ENCODE measurements at regions not wholly inside any gene's neighbourhood (a gene's known extent, or its start where the extent isn't known, plus 50 kb on each side); places are given as distances from the start of the nearest gene placed in this dataset.
A peak's percentile ranks its signal among the peaks of the same experiment; 100 is the strongest.

DNA sequence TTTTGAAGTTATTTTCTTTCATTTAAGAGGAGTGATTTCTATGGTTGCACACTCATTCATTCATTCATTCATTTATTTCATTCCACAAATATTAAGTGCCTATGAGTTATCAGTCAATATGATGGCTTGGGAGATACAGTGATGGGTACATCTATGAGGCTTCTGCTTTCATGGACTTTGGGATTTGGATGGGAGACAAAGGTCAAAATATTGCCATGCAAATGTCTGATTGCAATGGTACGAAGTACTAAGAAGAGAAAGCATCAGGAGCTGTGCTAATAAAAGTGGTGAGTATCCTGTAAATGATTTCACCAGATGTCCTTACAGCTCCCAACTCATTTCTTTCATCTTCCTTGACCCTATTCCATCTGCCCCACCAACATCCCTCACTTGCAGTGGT, 174.4 kb upstream of the MEX3C start:
- no peak overlapping the region for H2AK5ac ChIP-seq (ENCODE audit: low read depth, low read length)
- no peak overlapping the region for H2BK12ac ChIP-seq (ENCODE audit: low read length)
- H3K9me3 ChIP-seq (replicated peaks in 1 of 2; ENCODE audit: control insufficient read depth in 2 of 2, insufficient read depth in 1 of 2, low read depth in 1 of 2, low read length in 2 of 2): no peaks in the 10 kb centered on the region
- no peaks in the 10 kb centered on the region for H3K27me3 ChIP-seq (ENCODE audit: control insufficient read depth in 3 of 3, insufficient read depth in 3 of 3, low read depth in 1 of 3, low read length in 3 of 3)
- no peaks in the 10 kb centered on the region for H3K36me3 ChIP-seq (replicated peaks in 1 of 2; ENCODE audit: control insufficient read depth in 2 of 2, insufficient read depth in 2 of 2, low read length in 2 of 2)
- H2BK15ac ChIP-seq (ENCODE audit: low read length): no peak overlapping the region
- no peak overlapping the region for H3K4me3 ChIP-seq (ENCODE audit: low read length in 2 of 2)
- H3K79me1 ChIP-seq (ENCODE audit: low read depth, low read length): no peaks in the 10 kb centered on the region
- H3K27ac ChIP-seq (replicated peaks; ENCODE audit: low read length): no peak overlapping the region
- H2BK120ac ChIP-seq (ENCODE audit: low read depth, low read length): no peak overlapping the region
- no peak overlapping the region for H3K9ac ChIP-seq (ENCODE audit: low read depth, low read length, poor library complexity)
- no CpG with 5 or more reads among the region's 1 CpG for WGBS, 2 donors (ENCODE audit: extremely low coverage in 2 of 2, insufficient read length in 2 of 2, insufficient replicate concordance in 1 of 2)
- no peak overlapping the region for H2AFZ ChIP-seq (ENCODE audit: low read length)
- H2BK5ac ChIP-seq (ENCODE audit: low read length): no peak overlapping the region
- no peak for DNase-seq (ENCODE audit: low spot score)
- no peak overlapping the region for H3K23ac ChIP-seq (ENCODE audit: low read depth, low read length, poor library complexity)
- H3K14ac ChIP-seq (ENCODE audit: low read length): no peak overlapping the region
- no peak overlapping the region for H3K4me2 ChIP-seq (ENCODE audit: insufficient read depth, low read length, poor library complexity, severe bottlenecking)
- H3K4me1 ChIP-seq (ENCODE audit: control insufficient read depth in 2 of 2, insufficient read depth in 1 of 2, low read depth in 1 of 2, low read length in 2 of 2): no peaks in the 10 kb centered on the region
- no peak overlapping the region for H4K91ac ChIP-seq (ENCODE audit: low read depth, low read length, poor library complexity)
- H4K8ac ChIP-seq (ENCODE audit: low read depth, low read length): no peak overlapping the region
- no peak overlapping the region for H3K18ac ChIP-seq (ENCODE audit: low read length)
- H3K4ac ChIP-seq (ENCODE audit: low read length): no peak overlapping the region

DNA sequence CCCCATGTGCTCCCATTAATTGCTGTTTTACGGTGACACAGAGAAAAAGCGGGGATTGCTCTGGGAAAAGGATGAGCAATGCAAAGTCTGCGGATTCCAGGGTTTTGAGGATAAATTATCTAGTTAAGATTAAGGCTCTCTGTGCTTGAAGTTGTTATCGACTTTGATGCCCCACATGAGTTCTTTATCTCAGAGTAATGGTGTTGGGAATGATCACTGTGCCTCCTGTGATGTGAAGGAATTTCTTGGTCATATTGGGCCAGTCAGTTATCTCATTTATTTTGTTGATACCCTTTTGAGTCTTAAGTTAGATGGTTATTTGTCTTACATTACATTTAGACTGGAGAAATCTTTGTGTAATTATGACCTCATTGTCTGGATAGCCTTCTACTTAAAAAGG, 184.6 kb upstream of the MEX3C start:
- H3K4ac ChIP-seq (ENCODE audit: low read length): no peak overlapping the region
- no peak overlapping the region for H3K4me2 ChIP-seq (ENCODE audit: insufficient read depth, low read length, poor library complexity, severe bottlenecking)
- no peak overlapping the region for H2BK120ac ChIP-seq (ENCODE audit: low read depth, low read length)
- H3K9ac ChIP-seq (ENCODE audit: low read depth, low read length, poor library complexity): no peak overlapping the region
- H4K91ac ChIP-seq (ENCODE audit: low read depth, low read length, poor library complexity): no peak overlapping the region
- no peak overlapping the region for H2BK5ac ChIP-seq (ENCODE audit: low read length)
- H2AK5ac ChIP-seq (ENCODE audit: low read depth, low read length): no peak overlapping the region
- H3K14ac ChIP-seq (ENCODE audit: low read length): no peak overlapping the region
- H3K36me3 ChIP-seq (replicated peaks in 1 of 2; ENCODE audit: control insufficient read depth in 2 of 2, insufficient read depth in 2 of 2, low read length in 2 of 2): no peaks in the 10 kb centered on the region
- no peak for DNase-seq (ENCODE audit: low spot score)
- H3K23ac ChIP-seq (ENCODE audit: low read depth, low read length, poor library complexity): no peak overlapping the region
- no peak overlapping the region for H2BK12ac ChIP-seq (ENCODE audit: low read length)
- no peaks in the 10 kb centered on the region for H3K9me3 ChIP-seq (replicated peaks in 1 of 2; ENCODE audit: control insufficient read depth in 2 of 2, insufficient read depth in 1 of 2, low read depth in 1 of 2, low read length in 2 of 2)
- no peak overlapping the region for H2AFZ ChIP-seq (ENCODE audit: low read length)
- H3K4me3 ChIP-seq (ENCODE audit: low read length in 2 of 2): no peak overlapping the region
- H3K27me3 ChIP-seq (ENCODE audit: control insufficient read depth in 3 of 3, insufficient read depth in 3 of 3, low read depth in 1 of 3, low read length in 3 of 3): no peaks in the 10 kb centered on the region
- H3K4me1 ChIP-seq (ENCODE audit: control insufficient read depth in 2 of 2, insufficient read depth in 1 of 2, low read depth in 1 of 2, low read length in 2 of 2): no peaks in the 10 kb centered on the region
- no peak overlapping the region for H4K8ac ChIP-seq (ENCODE audit: low read depth, low read length)
- no peak overlapping the region for H3K27ac ChIP-seq (replicated peaks; ENCODE audit: low read length)
- no peak overlapping the region for H2BK15ac ChIP-seq (ENCODE audit: low read length)
- no peak overlapping the region for H3K18ac ChIP-seq (ENCODE audit: low read length)
- H3K79me1 ChIP-seq (ENCODE audit: low read depth, low read length): no peaks in the 10 kb centered on the region
- WGBS, 2 donors (ENCODE audit: extremely low coverage in 2 of 2, insufficient read length in 2 of 2, insufficient replicate concordance in 1 of 2): no CpG with 5 or more reads among the region's 4 CpGs

DNA sequence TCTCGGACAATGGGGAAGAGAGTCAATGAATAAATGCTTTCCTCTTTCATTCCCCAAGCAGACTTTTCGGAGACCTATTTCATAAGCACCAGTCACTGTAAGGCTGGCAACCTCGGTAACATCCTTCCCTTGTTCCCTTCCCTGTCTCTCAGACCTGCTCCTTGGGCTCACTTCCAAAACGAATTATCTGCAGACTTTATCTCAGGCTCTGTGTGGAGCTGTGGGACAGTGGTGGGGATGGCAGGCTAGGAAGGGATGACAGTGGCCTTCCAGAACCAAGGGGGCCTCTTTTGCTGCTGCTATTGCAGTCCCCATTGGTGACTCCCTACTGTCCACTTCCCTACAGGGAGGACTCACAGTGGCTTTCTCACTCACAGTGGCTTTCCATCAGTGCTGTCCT, 185.6 kb upstream of the MEX3C start:
- H3K9me3 ChIP-seq (replicated peaks in 1 of 2; ENCODE audit: control insufficient read depth in 2 of 2, insufficient read depth in 1 of 2, low read depth in 1 of 2, low read length in 2 of 2): no peaks in the 10 kb centered on the region
- H2BK120ac ChIP-seq (ENCODE audit: low read depth, low read length): no peak overlapping the region
- H2AFZ ChIP-seq (ENCODE audit: low read length): no peak overlapping the region
- H2BK5ac ChIP-seq (ENCODE audit: low read length): no peak overlapping the region
- no peak overlapping the region for H3K4ac ChIP-seq (ENCODE audit: low read length)
- H2BK12ac ChIP-seq (ENCODE audit: low read length): no peak overlapping the region
- no peak overlapping the region for H3K4me2 ChIP-seq (ENCODE audit: insufficient read depth, low read length, poor library complexity, severe bottlenecking)
- peak overlapping the region in 1 of 2 donors; percentile 51 for H3K4me3 ChIP-seq (ENCODE audit: low read length in 2 of 2)
- H3K14ac ChIP-seq (ENCODE audit: low read length): no peak overlapping the region
- no peaks in the 10 kb centered on the region for H3K27me3 ChIP-seq (ENCODE audit: control insufficient read depth in 3 of 3, insufficient read depth in 3 of 3, low read depth in 1 of 3, low read length in 3 of 3)
- no peak overlapping the region for H4K8ac ChIP-seq (ENCODE audit: low read depth, low read length)
- H3K9ac ChIP-seq (ENCODE audit: low read depth, low read length, poor library complexity): no peak overlapping the region
- no peak overlapping the region for H2AK5ac ChIP-seq (ENCODE audit: low read depth, low read length)
- H3K23ac ChIP-seq (ENCODE audit: low read depth, low read length, poor library complexity): no peak overlapping the region
- no peaks in the 10 kb centered on the region for H3K36me3 ChIP-seq (replicated peaks in 1 of 2; ENCODE audit: control insufficient read depth in 2 of 2, insufficient read depth in 2 of 2, low read length in 2 of 2)
- no peak overlapping the region for H3K27ac ChIP-seq (replicated peaks; ENCODE audit: low read length)
- no peak for DNase-seq (ENCODE audit: low spot score)
- no peaks in the 10 kb centered on the region for H3K4me1 ChIP-seq (ENCODE audit: control insufficient read depth in 2 of 2, insufficient read depth in 1 of 2, low read depth in 1 of 2, low read length in 2 of 2)
- no peak overlapping the region for H3K18ac ChIP-seq (ENCODE audit: low read length)
- H4K91ac ChIP-seq (ENCODE audit: low read depth, low read length, poor library complexity): no peak overlapping the region
- WGBS, 2 donors (ENCODE audit: extremely low coverage in 2 of 2, insufficient read length in 2 of 2, insufficient replicate concordance in 1 of 2): no CpG with 5 or more reads among the region's 4 CpGs
- no peaks in the 10 kb centered on the region for H3K79me1 ChIP-seq (ENCODE audit: low read depth, low read length)
- no peak overlapping the region for H2BK15ac ChIP-seq (ENCODE audit: low read length)

DNA sequence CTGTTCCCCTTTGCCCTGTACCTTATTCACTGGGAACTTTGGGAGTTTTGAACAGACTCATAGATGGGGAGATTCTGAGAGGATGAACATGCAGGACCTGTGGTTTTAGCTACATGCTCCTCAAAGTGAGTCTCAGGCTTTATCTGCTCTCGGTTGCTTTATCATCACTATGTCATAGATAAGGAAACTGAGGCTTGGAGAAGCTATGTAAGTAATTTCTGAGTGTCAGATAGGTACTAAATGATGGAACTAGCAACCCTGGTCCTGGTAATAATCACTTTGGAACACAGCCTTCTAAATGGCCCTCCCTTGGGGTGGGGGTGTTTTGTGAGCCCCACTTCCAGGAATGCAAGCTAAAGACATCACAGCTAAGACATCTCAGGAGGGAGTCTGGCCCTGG, 186.2 kb upstream of the MEX3C start:
- Histone ChIP-seq H3K9me3 (replicated peaks in 1 of 2; ENCODE audit: control insufficient read depth in 2 of 2, insufficient read depth in 1 of 2, low read depth in 1 of 2, low read length in 2 of 2) (no peaks in the 10 kb centered on the region), H3K36me3 (replicated peaks in 1 of 2; ENCODE audit: control insufficient read depth in 2 of 2, insufficient read depth in 2 of 2, low read length in 2 of 2) (no peaks in the 10 kb centered on the region), H3K4me3 (ENCODE audit: low read length in 2 of 2) (no peak overlapping the region), H3K79me1 (ENCODE audit: low read depth, low read length) (no peaks in the 10 kb centered on the region), H3K27me3 (ENCODE audit: control insufficient read depth in 3 of 3, insufficient read depth in 3 of 3, low read depth in 1 of 3, low read length in 3 of 3) (no peaks in the 10 kb centered on the region), H2AFZ (ENCODE audit: low read length) (no peak overlapping the region), H4K8ac (ENCODE audit: low read depth, low read length) (no peak overlapping the region), H2BK5ac (ENCODE audit: low read length) (no peak overlapping the region), H3K18ac (ENCODE audit: low read length) (no peak overlapping the region), H2BK120ac (ENCODE audit: low read depth, low read length) (no peak overlapping the region), H2BK15ac (ENCODE audit: low read length) (no peak overlapping the region), H3K27ac (replicated peaks; ENCODE audit: low read length) (no peak overlapping the region), H3K23ac (ENCODE audit: low read depth, low read length, poor library complexity) (no peak overlapping the region), H2AK5ac (ENCODE audit: low read depth, low read length) (no peak overlapping the region), H3K14ac (ENCODE audit: low read length) (no peak overlapping the region), H3K4ac (ENCODE audit: low read length) (no peak overlapping the region), H4K91ac (ENCODE audit: low read depth, low read length, poor library complexity) (no peak overlapping the region), H3K4me2 (ENCODE audit: insufficient read depth, low read length, poor library complexity, severe bottlenecking) (no peak overlapping the region), H2BK12ac (ENCODE audit: low read length) (no peak overlapping the region), H3K9ac (ENCODE audit: low read depth, low read length, poor library complexity) (no peak overlapping the region), H3K4me1 (ENCODE audit: control insufficient read depth in 2 of 2, insufficient read depth in 1 of 2, low read depth in 1 of 2, low read length in 2 of 2) (no peaks in the 10 kb centered on the region)
- no CpG with 5 or more reads among the region's 1 CpG for WGBS, 2 donors (ENCODE audit: extremely low coverage in 2 of 2, insufficient read length in 2 of 2, insufficient replicate concordance in 1 of 2)
- DNase-seq (ENCODE audit: low spot score): no peak
